ENCODE measurements at regions not wholly inside any gene's neighbourhood (a gene's known extent, or its start where the extent isn't known, plus 50 kb on each side); places are given as distances from the start of the nearest gene placed in this dataset.

GRCh38 chr12:118590406-118591150 is 214.2 kb downstream of the SUDS3 start:
- Histone ChIP-seq H3K4me3 (no peak overlapping the region), H3K36me3 (no peaks in the 10 kb centered on the region), H3K4me1 (no peaks in the 10 kb centered on the region), H3K27ac (no peak overlapping the region), H3K9me3 (peaks cover 0 to 9% (median 2%) of the 10 kb centered on the region in 4 donors), H3K27me3 (no peaks in the 10 kb centered on the region)
- DNase-seq (no peak), ATAC-seq (ENCODE audit: low FRiP score in 2 of 2) (no peak)
- TF ChIP-seq POLR2AphosphoS5 (IDR thresholded peaks at IDR 0.05) (no peak), CTCF (IDR thresholded peaks at IDR 0.05) (no peak), POLR2A (IDR thresholded peaks at IDR 0.05) (no peak), EP300 (IDR thresholded peaks at IDR 0.05) (no peak)
- WGBS, 2 donors: 67 to 70% methylated on average over 6 to 7 of the region's 7 CpGs

- Histone ChIP-seq H3K4me1 (no peaks in the 10 kb centered on the region), H3K9me3 (no peaks in the 10 kb centered on the region), H3K27me3 (no peaks in the 10 kb centered on the region), H3K4me3 (no peak overlapping the region), H3K27ac (no peak overlapping the region), H3K36me3 (no peaks in the 10 kb centered on the region)
- DNase-seq: no peak
- TF ChIP-seq CTCF (IDR thresholded peaks at IDR 0.05): no peak
- no peak for TF ChIP-seq POLR2AphosphoS5 (IDR thresholded peaks at IDR 0.05)
- no peak for TF ChIP-seq POLR2A (IDR thresholded peaks at IDR 0.05)
- TF ChIP-seq EP300 (IDR thresholded peaks at IDR 0.05): no peak
- WGBS, 2 donors: 46 to 68% methylated on average over 3 of the region's 3 CpGs
- ATAC-seq (ENCODE audit: low FRiP score in 2 of 2): no peak
These were observed 227.4 kb downstream of the SUDS3 start for GRCh38 chr12:118603610-118604361.

GRCh38 chr12:118606690-118607089 is 230.3 kb downstream of the SUDS3 start:
- Histone ChIP-seq H3K4me1 (no peaks in the 10 kb centered on the region), H3K27me3 (no peaks in the 10 kb centered on the region), H3K27ac (no peak overlapping the region), H3K9me3 (no peaks in the 10 kb centered on the region), H3K36me3 (no peaks in the 10 kb centered on the region), H3K4me3 (no peak overlapping the region)
- TF ChIP-seq EP300 (IDR thresholded peaks at IDR 0.05): no peak
- TF ChIP-seq POLR2AphosphoS5 (IDR thresholded peaks at IDR 0.05): no peak
- no peak for TF ChIP-seq CTCF (IDR thresholded peaks at IDR 0.05)
- TF ChIP-seq POLR2A (IDR thresholded peaks at IDR 0.05): no peak
- no peak for ATAC-seq (ENCODE audit: low FRiP score in 2 of 2)
- 84 to 87% methylated on average over 8 of the region's 8 CpGs for WGBS, 2 donors
- no peak for DNase-seq

GRCh38 chr12:118607831-118608230 is 231.5 kb downstream of the SUDS3 start:
- H3K4me3 ChIP-seq: no peak overlapping the region
- DNase-seq (no peak), ATAC-seq (ENCODE audit: low FRiP score in 2 of 2) (no peak)
- no peaks in the 10 kb centered on the region for H3K36me3 ChIP-seq
- no peaks in the 10 kb centered on the region for H3K9me3 ChIP-seq
- TF ChIP-seq POLR2AphosphoS5 (IDR thresholded peaks at IDR 0.05) (no peak), CTCF (IDR thresholded peaks at IDR 0.05) (no peak), EP300 (IDR thresholded peaks at IDR 0.05) (no peak), POLR2A (IDR thresholded peaks at IDR 0.05) (no peak)
- no peaks in the 10 kb centered on the region for H3K27me3 ChIP-seq
- no peak overlapping the region for H3K27ac ChIP-seq
- WGBS, 2 donors: 93 to 100% methylated on average over 2 to 3 of the region's 3 CpGs
- no peaks in the 10 kb centered on the region for H3K4me1 ChIP-seq
